ENCODE measurements at regions not wholly inside any gene's neighbourhood (a gene's known extent, or its start where the extent isn't known, plus 50 kb on each side); places are given as distances from the start of the nearest gene placed in this dataset.

- no peak for DNase-seq (ENCODE audit: low read depth in 2 of 2)
These were observed 625.8 kb upstream of the FANCL start for GRCh38 chr2:58866946-58867345.

DNA sequence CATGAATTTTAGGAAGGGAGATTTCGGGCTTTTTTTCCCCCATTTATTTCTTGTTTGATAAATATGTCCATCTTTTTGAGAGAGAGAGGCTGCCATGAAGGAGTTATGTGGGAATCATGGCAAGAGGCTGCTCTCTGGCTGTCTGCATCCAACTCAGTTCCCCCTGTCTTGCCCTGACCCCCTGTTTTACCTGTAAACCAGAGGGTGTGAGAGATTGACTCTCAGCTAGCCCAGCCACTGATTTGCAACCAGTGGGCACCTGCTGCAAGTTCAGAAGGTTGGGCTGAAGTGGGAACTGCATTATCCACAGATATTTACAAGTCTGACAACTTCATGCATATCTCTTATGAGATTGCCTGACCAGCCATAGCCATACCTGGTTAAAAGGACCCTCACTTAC, 625.4 kb upstream of the FANCL start:
- DNase-seq (ENCODE audit: low read depth in 2 of 2), result no peak

- DNase-seq (ENCODE audit: low read depth in 2 of 2), result no peak
These were observed 624.9 kb upstream of the FANCL start for GRCh38 chr2:58866040-58866439.

GRCh38 chr2:58865436-58865835, 624.3 kb upstream of the FANCL start:
- DNase-seq (ENCODE audit: low read depth in 2 of 2), result no peak

DNA sequence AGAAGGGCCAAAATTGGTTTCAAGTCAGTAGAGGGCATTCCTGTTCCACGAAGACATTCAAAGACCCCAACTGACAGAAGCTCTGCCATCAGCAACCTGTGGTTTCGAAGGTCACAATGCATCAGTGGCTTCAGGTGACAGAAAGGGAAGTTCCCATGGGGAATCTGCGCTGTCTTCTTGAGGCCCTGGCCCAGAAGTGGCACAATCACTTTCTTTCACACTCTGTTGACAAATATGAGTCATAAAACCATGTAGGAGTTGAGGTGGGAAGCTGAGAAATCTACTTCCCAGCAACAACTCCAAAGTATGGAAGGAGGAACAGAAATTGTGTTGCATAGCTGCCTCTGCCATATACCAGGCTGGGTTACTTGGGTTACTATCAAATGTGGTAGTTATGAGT, 621.1 kb upstream of the FANCL start:
- no peak for DNase-seq (ENCODE audit: low read depth in 2 of 2)

DNA sequence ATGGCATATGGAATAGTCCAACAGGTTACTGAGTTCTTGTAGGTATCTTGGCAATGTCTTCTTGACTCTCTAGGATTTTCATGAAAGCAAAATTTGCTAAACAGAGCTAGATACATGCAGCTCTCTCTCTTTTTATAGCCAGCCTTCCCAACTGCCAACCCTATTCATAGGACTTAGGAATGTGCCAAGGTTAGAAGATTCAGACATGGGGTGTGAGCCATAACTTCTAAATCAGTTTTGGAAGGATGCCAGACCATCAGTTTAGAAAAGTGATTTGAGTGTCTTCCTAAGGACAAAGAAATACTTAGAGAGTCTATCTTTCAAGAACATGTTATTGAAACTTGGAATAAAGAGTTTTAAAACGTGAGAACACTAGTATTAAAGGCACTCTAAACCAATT, 619.5 kb upstream of the FANCL start:
- no peak for DNase-seq (ENCODE audit: low read depth in 2 of 2)

DNA sequence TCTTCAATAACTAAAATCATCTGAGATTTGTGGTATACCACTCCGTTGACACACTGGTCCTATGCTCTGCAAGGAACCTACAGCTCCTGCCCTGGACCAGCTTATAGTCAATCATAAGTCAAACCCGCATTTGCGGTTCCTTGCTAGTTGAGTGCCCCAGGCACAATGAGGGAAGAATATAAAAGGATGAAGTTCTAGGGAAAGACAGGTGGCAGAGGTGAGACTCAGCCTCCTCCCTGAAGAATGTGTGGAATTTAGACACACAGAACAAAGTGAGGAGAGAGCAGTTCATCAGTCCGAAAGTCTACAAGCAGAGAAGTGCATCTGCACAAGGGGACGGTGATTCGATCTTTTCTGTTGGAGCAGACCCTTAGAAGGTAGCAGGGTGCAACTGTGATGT, 615.0 kb upstream of the FANCL start:
- no peak for DNase-seq (ENCODE audit: low read depth in 2 of 2)

DNA sequence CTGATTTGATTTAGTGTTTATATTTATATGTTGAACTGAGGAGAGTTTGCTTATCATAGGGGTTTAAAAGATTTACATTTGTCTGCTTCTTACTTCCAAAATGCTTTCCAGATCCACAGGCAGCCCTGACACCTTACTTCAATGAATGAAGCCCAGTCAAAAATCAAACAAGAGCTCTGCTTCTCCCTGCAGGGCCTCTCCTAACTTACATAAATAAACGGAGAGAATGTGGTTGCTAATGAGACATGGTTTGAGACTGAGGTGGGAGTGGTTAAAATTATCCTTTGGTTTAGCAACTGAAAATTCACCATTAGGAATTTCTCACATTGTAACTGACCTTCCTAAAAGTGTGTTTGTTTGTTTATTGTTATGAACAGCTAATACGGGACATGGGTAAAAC, 612.3 kb upstream of the FANCL start:
- no peak for DNase-seq (ENCODE audit: low read depth in 2 of 2)

GRCh38 chr2:58852905-58853304, 611.8 kb upstream of the FANCL start:
- DNase-seq (ENCODE audit: low read depth in 2 of 2), result no peak

DNA sequence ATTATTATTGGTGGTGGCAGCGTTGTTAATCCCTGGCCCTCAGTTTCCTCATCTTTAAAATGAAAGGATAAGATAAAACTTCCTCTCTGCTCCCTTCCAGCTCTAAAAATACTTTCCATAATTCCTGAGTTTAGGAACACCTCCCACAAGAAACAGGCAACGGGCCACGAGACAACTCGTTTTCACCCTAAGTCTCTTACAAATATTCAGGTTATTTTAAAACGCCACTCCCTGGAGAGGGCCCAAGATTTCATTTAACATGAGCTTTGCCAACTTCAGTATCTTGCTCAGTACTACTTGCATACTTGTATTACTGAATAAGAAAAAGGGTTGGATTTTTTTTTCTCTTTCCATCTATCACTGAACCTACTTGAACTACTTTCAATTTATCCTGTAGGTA, 611.1 kb upstream of the FANCL start:
- no peak for DNase-seq (ENCODE audit: low read depth in 2 of 2)

GRCh38 chr2:58851598-58851997, 610.5 kb upstream of the FANCL start:
- DNase-seq (ENCODE audit: low read depth in 2 of 2), result no peak

- DNase-seq (ENCODE audit: low read depth in 2 of 2), result no peak
These were observed 603.9 kb upstream of the FANCL start for GRCh38 chr2:58845011-58845410.

- no peak for DNase-seq (ENCODE audit: low read depth in 2 of 2)
These were observed 601.5 kb upstream of the FANCL start for GRCh38 chr2:58842501-58843155.

DNA sequence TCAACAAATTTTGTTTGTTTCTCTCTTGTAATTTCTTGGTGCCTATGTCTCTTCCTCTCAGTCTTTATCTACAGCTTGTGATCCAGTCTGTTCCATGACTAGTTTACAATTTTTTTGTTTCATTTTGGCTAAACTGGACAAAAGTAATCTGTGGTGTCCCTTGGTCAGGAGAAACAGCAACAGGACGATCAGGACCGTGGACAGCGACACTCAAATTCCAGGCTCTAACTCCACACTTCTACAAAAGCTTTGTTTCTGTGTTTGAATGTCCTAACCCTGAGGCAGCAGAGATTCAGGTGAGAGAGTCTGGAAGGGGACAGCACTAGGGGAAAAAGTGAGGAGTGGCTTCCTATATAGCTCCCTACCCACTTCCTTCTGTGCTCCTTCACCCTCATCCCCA, 593.3 kb upstream of the FANCL start:
- no peak for DNase-seq (ENCODE audit: low read depth in 2 of 2)

- DNase-seq (ENCODE audit: low read depth in 2 of 2), result no peak
These were observed 585.7 kb upstream of the FANCL start for GRCh38 chr2:58826795-58827194.

- no peak for DNase-seq (ENCODE audit: low read depth in 2 of 2)
These were observed 571.7 kb upstream of the FANCL start for GRCh38 chr2:58812771-58813344.

DNA sequence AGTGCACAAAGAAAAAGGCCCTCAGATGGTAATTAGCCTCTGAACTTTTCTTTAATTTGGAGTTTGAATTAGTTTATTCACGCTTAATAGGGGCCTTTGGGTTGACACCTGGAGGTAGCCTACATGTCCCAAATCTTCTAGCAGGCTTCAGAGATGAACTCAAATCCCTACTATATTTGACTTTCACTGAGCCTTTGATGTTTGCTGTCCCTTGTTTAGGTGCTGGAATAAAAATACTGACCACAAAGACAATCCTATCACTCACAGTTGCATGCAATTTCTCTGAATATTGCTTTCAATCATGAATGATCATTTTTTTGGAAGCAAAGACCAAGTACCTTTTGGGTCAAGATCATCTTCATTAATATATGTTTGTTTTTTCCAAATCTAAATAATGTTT, 564.0 kb upstream of the FANCL start:
- DNase-seq (ENCODE audit: low read depth in 2 of 2), result no peak

GRCh38 chr2:58803192-58803591, 562.1 kb upstream of the FANCL start:
- no peak for DNase-seq (ENCODE audit: low read depth in 2 of 2)

DNA sequence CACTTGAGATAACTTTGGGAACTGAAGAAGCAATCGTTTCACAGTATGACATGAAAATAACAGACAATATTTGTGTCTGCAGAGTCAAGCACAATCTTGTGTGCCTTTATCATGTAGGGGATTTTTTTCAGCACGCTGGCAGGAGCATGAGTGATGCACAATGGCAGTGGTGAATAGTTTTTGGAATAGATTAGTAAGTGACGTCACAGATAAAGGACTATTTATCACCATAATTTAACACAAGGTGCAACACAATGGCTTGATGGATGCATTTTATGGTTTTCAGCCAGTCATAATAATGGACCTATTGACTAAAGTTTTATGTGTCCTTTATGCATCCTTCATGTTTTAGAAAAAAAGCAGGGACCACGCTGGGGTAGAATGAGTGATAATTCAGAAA, 559.8 kb upstream of the FANCL start:
- DNase-seq (ENCODE audit: low read depth in 2 of 2), result no peak

GRCh38 chr2:58798676-58799208, 557.6 kb upstream of the FANCL start:
- no peak for DNase-seq (ENCODE audit: low read depth in 2 of 2)

DNA sequence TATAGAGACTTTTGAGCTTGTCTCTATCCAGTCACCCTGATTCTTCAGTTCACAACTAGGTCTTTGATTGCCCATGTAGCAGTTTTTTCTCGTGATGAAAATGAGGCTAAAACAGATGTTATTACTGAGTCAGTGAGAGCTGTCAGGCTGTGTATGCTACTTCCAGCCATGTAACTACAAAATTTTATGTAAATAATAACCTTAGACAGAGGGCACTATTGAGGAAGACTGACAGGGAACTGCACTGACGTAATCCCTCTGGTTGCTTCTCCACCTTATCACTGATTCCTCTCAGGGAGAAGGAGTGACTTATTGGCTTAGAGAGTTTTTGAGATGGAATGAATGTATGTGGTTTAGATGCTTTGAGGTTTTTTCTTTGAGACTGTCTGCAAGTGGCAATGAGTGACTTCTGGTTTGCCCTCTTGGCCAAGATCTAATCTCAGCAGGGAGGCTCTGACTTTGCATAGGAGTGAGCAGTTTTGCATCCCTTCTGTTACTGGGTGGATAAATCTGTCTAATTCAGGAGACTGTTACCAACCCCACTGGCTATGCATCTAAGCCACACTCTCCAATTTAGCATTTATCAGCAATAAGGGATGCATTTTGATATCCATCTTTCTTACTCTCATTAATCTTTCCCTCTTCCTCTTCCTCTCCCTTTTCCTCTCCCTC, 555.2 kb upstream of the FANCL start:
- DNase-seq (ENCODE audit: low read depth in 2 of 2), result no peak

GRCh38 chr2:58794916-58795315, 553.8 kb upstream of the FANCL start:
- no peak for DNase-seq (ENCODE audit: low read depth in 2 of 2)

DNA sequence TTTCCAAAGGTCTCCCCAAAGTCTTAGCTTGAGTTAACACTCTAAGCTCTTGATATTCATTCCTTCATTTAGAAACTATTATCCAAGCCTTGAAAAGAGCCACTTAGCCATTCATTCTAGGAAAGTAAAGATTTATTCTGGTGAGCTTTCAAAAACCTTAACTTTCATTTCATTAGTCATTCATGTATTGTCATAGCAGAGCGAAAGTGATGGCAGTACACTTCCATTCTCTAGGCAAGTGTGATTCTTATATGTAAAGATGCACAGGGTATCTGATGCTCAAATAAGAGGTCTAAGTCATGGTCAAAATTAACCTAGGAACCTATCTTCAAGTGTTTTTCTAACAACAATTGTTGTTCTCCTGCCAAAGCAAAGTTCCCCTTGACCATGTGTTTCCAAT, 553.0 kb upstream of the FANCL start:
- no peak for DNase-seq (ENCODE audit: low read depth in 2 of 2)

Measured in stimulated activated CD8-positive, alpha-beta memory T cell treated with anti-CD3 and anti-CD28 coated beads, Interleukin-15, amount 100 ng/mL, for 4 hours (primary cell).